HEK293 (cell line): ENCODE measurements at regions not wholly inside any gene's neighbourhood (a gene's known extent, or its start where the extent isn't known, plus 50 kb on each side); places are given as distances from the start of the nearest gene placed in this dataset.

Experiments used
- ATF2 ChIP-seq: fragments of 450-650 bp; formaldehyde crosslinking; IDR thresholded peaks from 2 replicates; pipeline ENCODE4 v1.5.1; 2016; ENCODE audit warnings: missing biosample characterization, missing genetic modification characterization, low read depth
- CTCF ChIP-seq: fragments of 450-650 bp; formaldehyde crosslinking; IDR thresholded peaks from 2 replicates; pipeline ENCODE4 v1.5.1; 2016; ENCODE audit warnings: missing biosample characterization, missing genetic modification characterization
- REPIN1 ChIP-seq: fragments of 450-650 bp; formaldehyde crosslinking; IDR thresholded peaks from 2 replicates; pipeline ENCODE4 v1.5.1; 2017; ENCODE audit warnings: missing biosample characterization, missing genetic modification characterization, low read depth
- ZNF175 ChIP-seq: fragments of 450-650 bp; formaldehyde crosslinking; IDR thresholded peaks from 2 replicates; pipeline ENCODE4 v1.5.1; 2016; ENCODE audit warnings: missing biosample characterization, missing genetic modification characterization
- ZNF274 ChIP-seq, 2 experiments: fragments of 200-500 bp in 1 of 2; fragments of 450-650 bp in 1 of 2; sonication (Bioruptor generic) in 1 of 2; formaldehyde crosslinking in 1 of 2; IDR thresholded peaks; 2 replicates each; pipeline versions ENCODE4 v1.5.1 to v1.6.1; 2014 to 2016; ENCODE audit warnings: borderline replicate concordance in 1 of 2, inconsistent platforms in 1 of 2, low read length in 1 of 2, missing biosample characterization in 1 of 2, missing genetic modification characterization in 1 of 2
- ZNF362 ChIP-seq: fragments of 450-650 bp; formaldehyde crosslinking; IDR thresholded peaks from 2 replicates; pipeline ENCODE4 v1.5.1; 2016; ENCODE audit warnings: missing biosample characterization, missing genetic modification characterization

- TF ChIP-seq ATF2 (tag by site-specific recombination) (no peak), ZNF175 (tag by site-specific recombination) (no peak), REPIN1 (tag by site-specific recombination) (no peak), ZNF362 (tag by site-specific recombination) (no peak), CTCF (tag by site-specific recombination) (no peak), ZNF274 (IDR thresholded peaks at IDR 0.05; ENCODE audit: low read length) (no peak), ZNF274 (tag by site-specific recombination; IDR thresholded peaks at IDR 0.05; ENCODE audit: borderline replicate concordance) (no peak)
These were observed 59.5 kb upstream of the CUX1 start for GRCh38 chr7:101757879-101758278.
